ENCODE measurements at regions not wholly inside any gene's neighbourhood (a gene's known extent, or its start where the extent isn't known, plus 50 kb on each side); places are given as distances from the start of the nearest gene placed in this dataset.
"Not testable (repeated sequence)": the region's sequence is repeated elsewhere in the genome, so short reads cannot be mapped to it uniquely, and the experiment has no call there.

- Histone ChIP-seq H3K27ac (no peak overlapping the region), H3K4me1 (replicated peaks) (no peaks in the 10 kb centered on the region), H3K9me3 (no peaks in the 10 kb centered on the region), H3K4me3 (no peak overlapping the region), H3K36me3 (no peaks in the 10 kb centered on the region), H3K27me3 (replicated peaks; ENCODE audit: insufficient read depth) (no peaks in the 10 kb centered on the region)
- intact Hi-C loops (cut with DNase I), result no loop called here
- 93% methylated on average over 13 of the region's 13 CpGs for WGBS
- DNase-seq (ENCODE audit: low spot score), result no peak
- TF ChIP-seq POLR2AphosphoS5 (IDR thresholded peaks at IDR 0.05), result no peak
- TF ChIP-seq POLR2A (IDR thresholded peaks at IDR 0.05), result no peak
- TF ChIP-seq CTCF (IDR thresholded peaks at IDR 0.05), result no peak
These were observed 192.6 kb upstream of the GLI2 start for GRCh38 chr2:120542911-120543527.

GRCh38 chr2:120543899-120544298 is 191.8 kb upstream of the GLI2 start:
- TF ChIP-seq POLR2AphosphoS5 (IDR thresholded peaks at IDR 0.05) (peak; percentile 8), POLR2A (IDR thresholded peaks at IDR 0.05) (no peak), CTCF (IDR thresholded peaks at IDR 0.05) (no peak)
- Histone ChIP-seq H3K27me3 (replicated peaks; ENCODE audit: insufficient read depth) (no peaks in the 10 kb centered on the region), H3K4me1 (replicated peaks) (no peaks in the 10 kb centered on the region), H3K4me3 (no peak overlapping the region), H3K9me3 (no peaks in the 10 kb centered on the region), H3K27ac (no peak overlapping the region), H3K36me3 (no peaks in the 10 kb centered on the region)
- intact Hi-C loops (cut with DNase I), result no loop called here
- 81% methylated on average over 16 of the region's 16 CpGs for WGBS
- DNase-seq (ENCODE audit: low spot score), result no peak

- no peak overlapping the region for H3K27ac ChIP-seq
- no peaks in the 10 kb centered on the region for H3K9me3 ChIP-seq
- H3K36me3 ChIP-seq, result no peaks in the 10 kb centered on the region
- TF ChIP-seq POLR2AphosphoS5 (IDR thresholded peaks at IDR 0.05), result no peak
- no peaks in the 10 kb centered on the region for H3K4me1 ChIP-seq (replicated peaks)
- intact Hi-C loops (cut with DNase I), result no loop called here
- no peak for DNase-seq (ENCODE audit: low spot score)
- H3K4me3 ChIP-seq, result no peak overlapping the region
- no peaks in the 10 kb centered on the region for H3K27me3 ChIP-seq (replicated peaks; ENCODE audit: insufficient read depth)
- WGBS, result 94% methylated on average over 9 of the region's 9 CpGs
These were observed 191.1 kb upstream of the GLI2 start for GRCh38 chr2:120544522-120544921.

GRCh38 chr2:120545007-120545406 is 190.7 kb upstream of the GLI2 start:
- H3K27me3 ChIP-seq (replicated peaks; ENCODE audit: insufficient read depth); H3K27ac ChIP-seq; H3K4me1 ChIP-seq (replicated peaks); DNase-seq (ENCODE audit: low spot score); H3K4me3 ChIP-seq; H3K36me3 ChIP-seq; intact Hi-C loops (cut with DNase I); H3K9me3 ChIP-seq: not testable (repeated sequence)
- WGBS, result 95% methylated on average over 11 of the region's 11 CpGs

GRCh38 chr2:120545521-120546047 is 190.1 kb upstream of the GLI2 start:
- no peak overlapping the region for H3K27ac ChIP-seq
- intact Hi-C loops (cut with DNase I), result no loop called here

More at GRCh38 chr2:120545521-120546047, 190.1 kb upstream of the GLI2 start:
- Histone ChIP-seq H3K9me3 (no peaks in the 10 kb centered on the region), H3K4me1 (replicated peaks) (no peaks in the 10 kb centered on the region), H3K27me3 (replicated peaks; ENCODE audit: insufficient read depth) (no peaks in the 10 kb centered on the region), H3K36me3 (no peaks in the 10 kb centered on the region), H3K4me3 (no peak overlapping the region)
- 47% methylated on average over 8 of the region's 8 CpGs for WGBS
- DNase-seq (ENCODE audit: low spot score), result no peak
- TF ChIP-seq POLR2AphosphoS5 (IDR thresholded peaks at IDR 0.05) (no peak), CTCF (IDR thresholded peaks at IDR 0.05) (no peak), POLR2A (IDR thresholded peaks at IDR 0.05) (no peak)
